Common myeloid progenitor, CD34-positive (primary cell): ENCODE measurements at regions not wholly inside any gene's neighbourhood (a gene's known extent, or its start where the extent isn't known, plus 50 kb on each side); places are given as distances from the start of the nearest gene placed in this dataset.

Experiments
- CTCF ChIA-PET: fragments of 350-600 bp; sonication (Branson Sonifier 250); formaldehyde crosslinking; loops from one replicate; lab custom pipeline; 2021; ENCODE audit warnings: antibody characterized with exemption; lab: Charles Lee
- POLR2A ChIA-PET: fragments of 350-600 bp; sonication (Branson Sonifier 250); formaldehyde crosslinking; loops from one replicate; lab custom pipeline; 2021; ENCODE audit warnings: antibody characterized with exemption; lab: Charles Lee
- DNase-seq, 3 donors: peaks; one replicate each; pipeline versions ENCODE4 v3.0.0 to v3.0.0-alpha.2; 2013
- H3K27ac ChIP-seq, 2 experiments: 1 replicate in 1 of 2; 2 replicates in 1 of 2; pipeline ENCODE4 v1.7.0; 2013; ENCODE audit warnings: inconsistent platforms in 2 of 2, low read length in 2 of 2, mild to moderate bottlenecking in 2 of 2, low read depth in 1 of 2, moderate library complexity in 1 of 2; ENCODE audit not compliant: severe bottlenecking in 2 of 2, insufficient read depth in 1 of 2, poor library complexity in 1 of 2
- H3K27me3 ChIP-seq, 5 experiments: replicated peaks in 2 of 5; 1 replicate in 3 of 5; 2 replicates in 2 of 5; pipeline versions ENCODE4 v1.6.1 to v1.7.0; 2013; ENCODE audit warnings: low read length in 4 of 5, mild to moderate bottlenecking in 2 of 5, moderate library complexity in 2 of 5, inconsistent platforms in 1 of 5; ENCODE audit not compliant: insufficient read depth in 5 of 5, control insufficient read depth in 4 of 5
- H3K36me3 ChIP-seq, 4 experiments: 1 replicate in 2 of 4; 2 replicates in 2 of 4; pipeline versions ENCODE4 v1.6.1 to v1.7.0; 2013; ENCODE audit warnings: low read length in 3 of 4, control low read depth in 1 of 4, mild to moderate bottlenecking in 1 of 4; ENCODE audit not compliant: control insufficient read depth in 4 of 4, insufficient read depth in 4 of 4
- H3K4me1 ChIP-seq, 4 experiments: 1 replicate in 3 of 4; 2 replicates in 1 of 4; pipeline versions ENCODE4 v1.6.1 to v1.7.1; 2013; ENCODE audit warnings: low read length in 3 of 4, mild to moderate bottlenecking in 3 of 4, control low read depth in 1 of 4, inconsistent platforms in 1 of 4, moderate library complexity in 1 of 4; ENCODE audit not compliant: control insufficient read depth in 4 of 4, insufficient read depth in 4 of 4; ENCODE audit errors: control extremely low read depth in 1 of 4
- H3K4me3 ChIP-seq, 7 experiments: 1 replicate in 4 of 7; 2 replicates in 3 of 7; pipeline versions ENCODE4 v1.5.1 to v1.7.0; 2013; ENCODE audit warnings: mild to moderate bottlenecking in 7 of 7, low read length in 6 of 7, moderate library complexity in 6 of 7, inconsistent platforms in 2 of 7, low read depth in 2 of 7, control low read depth in 1 of 7; ENCODE audit not compliant: insufficient read depth in 4 of 7, control insufficient read depth in 1 of 7; ENCODE audit errors: extremely low read depth in 1 of 7
- H3K9me3 ChIP-seq, 5 experiments: 1 replicate in 4 of 5; 2 replicates in 1 of 5; pipeline versions ENCODE4 v1.6.1 to v1.7.1; 2013; ENCODE audit warnings: low read length in 4 of 5, mild to moderate bottlenecking in 2 of 5, inconsistent platforms in 1 of 5, low read depth in 1 of 5, moderate library complexity in 1 of 5; ENCODE audit not compliant: control insufficient read depth in 4 of 5, insufficient read depth in 2 of 5; ENCODE audit errors: control extremely low read depth in 1 of 5
- WGBS: methylation state at CpG from one replicate; pipeline ENCODE4 v1.1.5; 2013; ENCODE audit not compliant: insufficient coverage; 5-methylcytosine and 5-hydroxymethylcytosine counted together

DNA sequence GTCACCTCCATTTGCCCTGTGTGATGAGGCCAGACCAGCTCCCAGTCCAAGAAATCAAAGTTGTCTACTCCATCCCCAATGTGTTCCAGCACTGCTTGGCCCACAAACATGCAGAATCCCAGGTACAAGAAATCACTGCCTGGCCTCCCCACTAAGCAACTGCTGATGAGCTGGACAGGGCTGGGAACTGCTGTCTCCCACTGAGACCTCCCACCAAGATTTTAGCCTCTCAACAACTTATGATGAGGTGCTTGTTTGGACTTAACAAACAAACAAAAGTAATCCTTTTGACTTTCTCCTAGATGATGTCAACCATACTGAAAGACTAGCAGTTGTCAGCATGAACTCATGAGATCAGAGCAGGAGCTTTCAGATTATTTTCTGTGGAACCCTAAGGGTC lies 260.1 kb upstream of the UBE2E2 start:
- Histone ChIP-seq H3K4me1 (no peaks in the 10 kb centered on the region), H3K36me3 (no peaks in the 10 kb centered on the region), H3K27ac (no peak overlapping the region), H3K4me3 (no peak overlapping the region), H3K27me3 (no peaks in the 10 kb centered on the region), H3K9me3 (no peaks in the 10 kb centered on the region)
- POLR2A ChIA-PET: no interaction called here
- no peak for DNase-seq
- CTCF ChIA-PET: no interaction called here

DNA sequence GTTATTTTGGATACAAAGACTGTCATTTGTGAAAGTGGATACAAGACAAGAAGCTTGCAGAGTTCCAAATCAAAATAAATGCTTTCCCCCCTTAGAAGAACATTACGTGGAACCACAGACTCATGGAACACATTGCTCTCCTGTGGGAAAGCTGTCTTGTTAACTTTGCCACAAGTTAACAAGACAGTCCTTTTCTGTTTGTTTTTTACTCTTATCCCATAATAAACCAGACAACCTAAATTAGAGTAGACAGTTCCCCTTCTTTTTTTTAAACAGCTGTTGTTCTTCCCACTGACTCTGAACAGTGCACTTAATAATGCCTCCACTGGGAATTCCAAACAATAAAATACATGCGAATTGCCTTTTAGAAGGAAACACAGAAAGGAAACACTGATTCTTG lies 255.3 kb upstream of the UBE2E2 start:
- CTCF ChIA-PET: interaction anchor here (1.3 kb wide), 1 partner anchor 13 kb away, joined by 3 read pairs; no protein-coding TSS in a partner anchor
- no peak for DNase-seq
- POLR2A ChIA-PET: no interaction called here
- Histone ChIP-seq H3K27ac (no peak overlapping the region), H3K4me1 (no peaks in the 10 kb centered on the region), H3K4me3 (no peak overlapping the region), H3K9me3 (peaks cover 0 to 5% (median 3%) of the 10 kb centered on the region in 5 experiments), H3K27me3 (no peaks in the 10 kb centered on the region), H3K36me3 (no peaks in the 10 kb centered on the region)
- WGBS: 100% methylated on average over 2 of the region's 2 CpGs

DNA sequence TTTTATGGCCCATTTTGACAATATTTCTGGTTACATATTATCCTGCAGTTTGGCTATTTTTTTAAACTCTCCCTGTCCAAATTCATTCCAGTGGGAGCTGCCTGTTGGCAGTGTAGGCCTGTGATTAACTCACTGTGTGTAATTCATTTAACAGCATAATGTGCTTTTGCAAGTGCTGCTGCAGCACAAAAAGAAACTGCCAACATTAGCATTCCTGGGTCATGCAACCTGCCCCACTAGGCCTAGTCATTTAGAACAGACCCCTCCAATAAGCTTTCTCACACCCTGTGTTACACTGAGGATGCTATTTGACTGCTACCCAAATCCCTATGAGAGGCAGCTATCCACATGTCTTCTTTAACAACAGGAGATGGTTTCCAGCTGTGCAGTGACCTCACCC lies 251.2 kb upstream of the UBE2E2 start:
- Histone ChIP-seq H3K36me3 (no peaks in the 10 kb centered on the region), H3K4me3 (no peak overlapping the region), H3K9me3 (peaks cover 0 to 5% (median 3%) of the 10 kb centered on the region in 5 experiments), H3K27ac (no peak overlapping the region), H3K4me1 (no peaks in the 10 kb centered on the region), H3K27me3 (no peaks in the 10 kb centered on the region)
- ChIA-PET CTCF (interaction anchor here (0.9 kb wide), 1 partner anchor 11 kb away, joined by 4 read pairs; no protein-coding TSS in a partner anchor), POLR2A (no interaction called here)
- no peak for DNase-seq

DNA sequence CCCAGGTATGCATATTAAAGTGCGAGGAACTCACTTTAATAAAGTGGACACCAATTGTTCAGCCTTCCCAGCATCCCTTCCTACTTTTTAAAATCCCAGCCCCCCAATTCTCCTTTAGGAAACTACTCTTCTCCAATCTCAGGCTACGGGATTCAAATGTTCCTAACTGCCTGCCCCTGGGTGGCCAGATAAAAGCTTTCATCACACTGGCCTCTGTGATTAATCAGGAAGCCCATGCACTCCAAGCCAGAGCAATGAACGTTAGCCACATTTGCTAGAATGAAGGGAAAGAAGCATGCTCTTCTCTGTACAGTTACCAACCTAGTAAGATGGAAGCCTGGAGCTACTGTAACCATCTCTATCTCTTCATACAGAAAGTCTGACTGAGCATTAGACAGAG lies 250.3 kb upstream of the UBE2E2 start:
- Histone ChIP-seq H3K4me1 (no peaks in the 10 kb centered on the region), H3K9me3 (peaks cover 0 to 5% (median 3%) of the 10 kb centered on the region in 5 experiments), H3K36me3 (no peaks in the 10 kb centered on the region), H3K27ac (no peak overlapping the region), H3K27me3 (no peaks in the 10 kb centered on the region), H3K4me3 (no peak overlapping the region)
- WGBS: 93% methylated on average over 2 of the region's 3 CpGs
- CTCF ChIA-PET: no interaction called here
- POLR2A ChIA-PET: no interaction called here
- no peak for DNase-seq

DNA sequence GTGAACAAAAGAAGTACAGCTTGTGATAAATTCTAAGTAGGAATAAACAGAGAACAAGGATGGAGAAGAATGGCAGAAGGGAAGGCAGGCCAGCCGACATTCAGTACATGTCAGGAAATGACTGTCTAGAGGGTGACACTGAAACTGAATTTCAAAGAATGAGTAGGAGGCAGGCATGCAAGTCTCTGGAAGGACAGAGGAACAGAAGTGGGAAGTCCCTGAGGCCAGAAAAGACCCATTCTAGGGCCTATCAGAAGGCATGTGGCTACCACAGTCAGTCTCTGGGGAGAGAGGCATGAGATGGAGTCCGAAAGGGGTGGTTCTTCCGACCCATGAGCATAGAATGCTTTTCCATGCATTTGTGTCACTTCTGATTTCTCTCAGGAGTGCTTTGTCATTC lies 243.5 kb upstream of the UBE2E2 start:
- DNase-seq: peak in 1 of 3 donors; percentile 9
- H3K36me3 ChIP-seq: no peaks in the 10 kb centered on the region
- CTCF ChIA-PET: interaction anchor here (1.0 to 2.7 kb wide), 3 partner anchors 8 to 15 kb away, joined by 3 to 8 read pairs (median 4); no protein-coding TSS in a partner anchor
- WGBS: 62% methylated on average over 3 of the region's 3 CpGs
- H3K4me3 ChIP-seq: no peak overlapping the region
- no peaks in the 10 kb centered on the region for H3K4me1 ChIP-seq
- H3K27me3 ChIP-seq: no peaks in the 10 kb centered on the region
- H3K9me3 ChIP-seq: no peaks in the 10 kb centered on the region
- POLR2A ChIA-PET: no interaction called here
- H3K27ac ChIP-seq: no peak overlapping the region

DNA sequence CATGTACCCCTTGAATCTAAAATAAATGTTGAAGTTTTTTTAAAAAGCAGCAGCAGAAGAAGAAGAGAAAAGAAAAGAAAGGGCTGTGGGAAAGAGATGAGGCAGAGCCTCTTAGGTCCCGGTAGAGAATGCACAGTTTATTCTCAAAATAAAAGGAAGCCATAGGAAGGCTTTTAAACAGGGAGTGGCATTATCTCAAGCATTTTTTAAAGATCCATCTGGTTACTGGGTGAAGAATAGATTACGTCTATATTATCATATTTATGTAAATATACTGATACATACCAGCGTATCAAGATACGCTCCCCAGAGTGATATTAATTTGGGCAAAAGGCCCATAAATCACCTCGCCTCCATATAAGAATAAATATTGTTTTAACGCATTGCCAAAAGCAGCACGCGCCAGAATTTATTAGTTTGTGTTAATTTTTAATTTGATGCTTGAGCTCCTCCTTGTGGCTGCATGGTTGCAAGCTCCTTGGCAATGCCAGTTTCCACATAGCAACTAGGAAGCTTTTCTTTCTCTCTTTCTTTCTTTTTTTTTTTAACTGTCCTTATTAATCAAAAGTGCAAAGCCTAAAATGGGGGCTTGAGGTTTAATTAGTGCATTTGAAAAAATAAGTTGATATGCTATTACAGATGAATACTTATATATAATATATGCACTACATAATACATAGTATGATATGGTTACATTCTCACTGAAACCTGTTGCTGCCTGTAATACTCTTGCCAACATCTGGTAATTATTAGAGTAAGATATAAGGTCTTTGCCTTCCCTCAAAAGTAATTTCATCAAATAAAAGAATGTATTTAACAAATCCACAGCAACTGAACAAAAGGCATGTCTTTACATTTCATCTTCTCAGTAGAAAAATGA lies 242.8 kb upstream of the UBE2E2 start:
- H3K4me3 ChIP-seq: no peak overlapping the region
- peak; percentile 61 to 81 (median 78) for DNase-seq
- no peaks in the 10 kb centered on the region for H3K27me3 ChIP-seq
- no peaks in the 10 kb centered on the region for H3K4me1 ChIP-seq
- no peak overlapping the region for H3K27ac ChIP-seq
- no peaks in the 10 kb centered on the region for H3K9me3 ChIP-seq
- POLR2A ChIA-PET: interaction anchor here (0.6 to 0.7 kb wide), 2 partner anchors 126 to 229 kb away, joined by 3 to 4 read pairs; no protein-coding TSS in a partner anchor
- CTCF ChIA-PET: interaction anchor here (1.0 to 1.6 kb wide), 5 partner anchors 8 to 840 kb away, joined by 3 to 4 read pairs (median 3); no protein-coding TSS in a partner anchor
- H3K36me3 ChIP-seq: no peaks in the 10 kb centered on the region
- 43% methylated on average over 1 of the region's 8 CpGs for WGBS

DNA sequence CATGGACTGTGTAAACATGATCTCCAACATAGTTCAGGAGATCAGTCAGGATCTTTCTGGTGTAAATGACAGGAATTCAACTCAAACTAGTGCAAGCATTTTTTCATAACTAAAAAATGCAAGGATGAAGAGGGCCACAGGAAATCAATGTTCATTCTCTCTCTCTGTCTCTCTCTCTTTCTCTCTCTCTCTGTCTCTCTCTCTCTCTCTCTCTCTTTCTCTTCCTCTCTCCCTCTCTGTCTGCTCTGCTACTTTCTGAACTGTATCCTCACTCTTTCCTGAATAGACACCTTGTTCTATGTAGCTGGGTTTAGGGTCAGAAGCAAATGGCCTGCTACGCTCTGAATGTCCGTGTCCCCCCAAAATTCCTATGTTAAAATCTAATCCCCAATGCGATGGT lies 240.9 kb upstream of the UBE2E2 start:
- Histone ChIP-seq H3K4me3 (no peak overlapping the region), H3K9me3 (no peaks in the 10 kb centered on the region), H3K27ac (no peak overlapping the region), H3K27me3 (no peaks in the 10 kb centered on the region), H3K36me3 (no peaks in the 10 kb centered on the region), H3K4me1 (no peaks in the 10 kb centered on the region)
- DNase-seq: no peak
- ChIA-PET CTCF (interaction anchor here (1.4 to 1.7 kb wide), 2 partner anchors 10 to 787 kb away, joined by 4 to 5 read pairs; no protein-coding TSS in a partner anchor), POLR2A (no interaction called here)
- WGBS: 92% methylated on average over 3 of the region's 3 CpGs
